ENCODE measurements at regions not wholly inside any gene's neighbourhood (a gene's known extent, or its start where the extent isn't known, plus 50 kb on each side); places are given as distances from the start of the nearest gene placed in this dataset.
"Not testable (repeated sequence)": the region's sequence is repeated elsewhere in the genome, so short reads cannot be mapped to it uniquely, and the experiment has no call there.

- DNase-seq (ENCODE audit: low read depth): no peak
Measured at GRCh38 chr19:31529121-31529520, 179.9 kb upstream of the TSHZ3 start.

- no peak for DNase-seq (ENCODE audit: low read depth)
Measured at GRCh38 chr19:31530781-31531180, 181.5 kb upstream of the TSHZ3 start.

- DNase-seq (ENCODE audit: low read depth): no peak
Measured at GRCh38 chr19:31531326-31531725, 182.1 kb upstream of the TSHZ3 start.

GRCh38 chr19:31532034-31532433 is 182.8 kb upstream of the TSHZ3 start:
- DNase-seq (ENCODE audit: low read depth): no peak

GRCh38 chr19:31533114-31533513 is 183.9 kb upstream of the TSHZ3 start:
- no peak for DNase-seq (ENCODE audit: low read depth)

GRCh38 chr19:31534231-31534630 is 185.0 kb upstream of the TSHZ3 start:
- DNase-seq (ENCODE audit: low read depth): no peak

GRCh38 chr19:31534786-31535657 is 185.8 kb upstream of the TSHZ3 start:
- DNase-seq (ENCODE audit: low read depth): no peak

GRCh38 chr19:31535691-31536460 is 186.6 kb upstream of the TSHZ3 start:
- no peak for DNase-seq (ENCODE audit: low read depth)

GRCh38 chr19:31537136-31537535 is 187.9 kb upstream of the TSHZ3 start:
- DNase-seq (ENCODE audit: low read depth): no peak

- DNase-seq (ENCODE audit: low read depth): not testable (repeated sequence)
Measured at GRCh38 chr19:31537902-31538301, 188.7 kb upstream of the TSHZ3 start.

- no peak for DNase-seq (ENCODE audit: low read depth)
Measured at GRCh38 chr19:31538879-31539278, 189.6 kb upstream of the TSHZ3 start.

- no peak for DNase-seq (ENCODE audit: low read depth)
Measured at GRCh38 chr19:31539386-31539785, 190.2 kb upstream of the TSHZ3 start.

GRCh38 chr19:31541396-31541795 is 192.2 kb upstream of the TSHZ3 start:
- no peak for DNase-seq (ENCODE audit: low read depth)

GRCh38 chr19:31543456-31543855 is 194.2 kb upstream of the TSHZ3 start:
- no peak for DNase-seq (ENCODE audit: low read depth)

- no peak for DNase-seq (ENCODE audit: low read depth)
Measured at GRCh38 chr19:31545777-31546176, 196.5 kb upstream of the TSHZ3 start.

GRCh38 chr19:31546205-31546960 is 197.1 kb upstream of the TSHZ3 start:
- DNase-seq (ENCODE audit: low read depth): no peak

GRCh38 chr19:31548941-31549340 is 199.7 kb upstream of the TSHZ3 start:
- no peak for DNase-seq (ENCODE audit: low read depth)

GRCh38 chr19:31553112-31553845 is 204.0 kb upstream of the TSHZ3 start:
- no peak for DNase-seq (ENCODE audit: low read depth)

- no peak for DNase-seq (ENCODE audit: low read depth)
Measured at GRCh38 chr19:31553846-31554215, 204.6 kb upstream of the TSHZ3 start.

GRCh38 chr19:31554360-31554759 is 205.1 kb upstream of the TSHZ3 start:
- no peak for DNase-seq (ENCODE audit: low read depth)

- no peak for DNase-seq (ENCODE audit: low read depth)
Measured at GRCh38 chr19:31555634-31556215, 206.5 kb upstream of the TSHZ3 start.

- DNase-seq (ENCODE audit: low read depth): no peak
Measured at GRCh38 chr19:31559494-31559893, 210.3 kb upstream of the TSHZ3 start.
